SH-SY5Y (cell line): ENCODE measurements at regions not wholly inside any gene's neighbourhood (a gene's known extent, or its start where the extent isn't known, plus 50 kb on each side); places are given as distances from the start of the nearest gene placed in this dataset.

Source experiments
- GATA2 ChIP-seq: IDR thresholded peaks from 2 replicates; pipeline ENCODE4 v1.6.1; 2011; ENCODE audit warnings: mild to moderate bottlenecking, low read depth, low read length
- GATA3 ChIP-seq: IDR thresholded peaks from 2 replicates; pipeline ENCODE4 v1.6.1; 2011; ENCODE audit warnings: low read depth, mild to moderate bottlenecking, low read length, moderate library complexity

DNA sequence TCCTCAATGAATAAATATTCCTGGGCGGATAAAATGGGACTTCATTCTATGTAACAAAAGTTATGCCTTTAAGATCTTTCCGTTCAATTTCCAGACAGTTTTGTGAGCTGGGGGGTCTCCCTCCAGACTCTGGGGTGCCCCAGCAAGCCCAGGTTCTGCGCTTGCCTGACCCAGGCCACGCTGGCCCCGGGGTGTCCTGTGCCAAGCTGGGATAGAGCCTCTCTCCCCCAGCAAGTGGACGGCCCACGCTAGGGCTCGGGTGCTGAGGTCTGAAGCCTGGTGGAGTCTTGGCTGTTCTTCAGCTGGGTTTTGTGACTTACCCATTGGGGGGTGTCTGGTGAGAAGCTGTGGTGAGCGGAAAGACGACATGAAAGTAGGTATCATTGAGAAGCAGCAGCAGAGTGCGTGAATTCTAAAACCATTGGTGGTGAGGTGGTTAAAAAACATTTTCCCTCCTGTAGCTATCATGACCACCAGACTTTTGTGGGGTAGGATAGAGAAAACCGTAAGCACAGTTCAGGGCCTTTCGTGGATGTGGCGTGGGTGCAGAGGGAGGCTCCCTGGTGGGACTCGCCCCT is 346.8 kb downstream of the ANAPC1 start:
- no peak for TF ChIP-seq GATA3
- no peak for TF ChIP-seq GATA2

DNA sequence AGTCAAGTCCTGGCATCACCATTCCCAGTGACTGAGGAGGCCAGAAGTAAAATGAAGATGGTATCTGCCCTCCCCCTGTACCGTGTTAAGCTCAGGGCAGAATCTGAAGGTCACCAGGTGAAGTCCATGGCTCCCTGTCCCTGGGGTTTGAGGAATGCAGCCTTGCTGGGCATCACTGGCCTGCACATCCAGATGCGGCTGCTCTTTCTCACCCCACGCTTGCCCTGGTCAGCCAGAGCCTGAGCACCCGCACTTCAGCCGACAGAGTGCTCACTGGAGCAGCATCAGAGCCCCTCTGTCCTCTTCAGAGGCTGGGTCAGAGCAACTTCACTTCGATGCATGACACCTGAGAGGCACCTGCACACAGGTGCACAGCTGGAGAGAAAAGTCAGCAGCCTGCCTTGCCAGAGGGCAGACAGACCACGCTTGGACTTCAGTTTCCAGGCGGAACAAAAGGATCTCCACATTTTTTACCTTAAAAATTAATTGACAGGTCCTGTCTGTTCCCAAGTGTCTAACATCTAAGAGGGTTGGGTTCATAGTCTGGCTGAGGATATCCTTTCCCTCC is 267.3 kb downstream of the ANAPC1 start:
- no peak for TF ChIP-seq GATA2
- no peak for TF ChIP-seq GATA3

DNA sequence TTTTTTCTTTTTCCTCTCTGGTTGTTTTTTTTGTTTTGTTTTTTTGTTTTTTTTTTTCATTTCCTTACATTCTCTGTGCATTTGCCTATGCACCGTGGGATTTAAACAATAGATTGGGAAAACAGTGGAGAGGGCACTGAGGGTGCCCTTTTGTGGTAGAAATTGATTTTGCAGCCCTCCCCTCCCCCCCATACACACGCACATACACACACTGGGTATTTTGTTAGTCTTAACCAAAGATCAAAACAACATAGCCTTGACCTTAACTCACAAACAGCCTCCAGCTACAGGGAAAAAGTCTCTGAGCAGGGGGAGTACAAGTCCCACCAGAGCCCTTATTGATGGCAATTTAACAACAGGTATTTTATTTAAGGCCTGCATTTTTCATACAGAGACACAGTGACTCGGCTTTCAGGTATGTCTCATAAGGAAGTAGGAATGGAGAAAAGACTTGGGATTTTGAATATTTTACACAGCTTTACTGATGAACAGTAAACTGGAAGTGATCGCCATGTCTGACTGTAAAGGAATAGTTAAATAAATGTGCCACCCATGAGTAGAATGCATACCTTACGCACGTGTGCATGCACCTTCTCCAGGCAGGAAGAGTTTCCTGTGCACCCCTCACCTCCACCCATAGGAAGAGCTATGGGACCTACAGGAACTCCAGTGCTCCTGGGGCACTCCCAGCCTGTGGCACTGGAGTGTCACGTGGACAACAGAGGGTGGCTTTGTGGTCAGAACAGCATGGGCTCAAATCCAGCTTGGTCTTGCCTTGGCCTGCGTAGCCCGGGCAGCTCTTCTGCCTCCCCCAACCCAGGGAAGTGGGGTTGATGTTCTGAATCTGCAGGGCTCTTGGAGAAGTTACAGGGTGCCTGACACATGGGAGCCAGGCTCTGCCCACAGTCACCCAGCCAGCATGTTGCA is 266.4 kb downstream of the ANAPC1 start:
- no peak for TF ChIP-seq GATA2
- TF ChIP-seq GATA3, result no peak

DNA sequence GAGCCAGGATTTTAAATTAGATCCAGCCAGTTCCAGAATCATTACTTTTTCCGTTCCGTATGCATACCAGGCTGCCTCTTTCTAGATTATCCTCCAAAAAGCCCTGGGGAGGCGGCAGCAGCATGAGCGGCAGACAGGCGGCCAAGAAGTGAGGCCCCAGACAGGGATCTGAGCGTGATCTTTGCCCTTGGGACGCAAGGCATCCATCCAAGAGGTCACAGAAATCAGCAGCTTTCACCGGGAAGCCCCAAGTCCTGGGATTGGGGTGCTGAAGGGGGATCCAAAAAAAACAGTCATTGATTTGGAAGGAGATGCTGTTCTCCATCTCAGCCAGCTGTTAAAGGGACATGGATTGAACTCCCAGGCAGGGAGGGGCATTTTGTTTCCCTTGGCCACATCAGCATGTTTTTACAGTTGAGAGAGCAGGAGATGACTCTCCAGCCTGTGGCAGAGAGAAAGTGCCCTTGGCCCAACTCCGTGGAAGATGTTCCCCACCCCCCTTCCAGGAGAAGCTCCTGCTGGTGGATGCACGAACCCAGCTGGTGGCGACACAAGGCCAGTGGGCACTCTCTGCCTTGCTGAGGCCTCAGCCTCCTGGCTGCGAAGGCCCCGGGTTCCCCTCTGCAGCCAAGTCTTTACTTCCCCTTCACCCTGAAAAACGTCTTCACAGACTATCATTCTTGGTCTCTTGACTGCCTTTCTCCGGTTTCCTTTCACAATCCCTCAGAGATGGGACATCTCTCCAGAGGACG is 265.6 kb downstream of the ANAPC1 start:
- no peak for TF ChIP-seq GATA3
- TF ChIP-seq GATA2, result no peak

DNA sequence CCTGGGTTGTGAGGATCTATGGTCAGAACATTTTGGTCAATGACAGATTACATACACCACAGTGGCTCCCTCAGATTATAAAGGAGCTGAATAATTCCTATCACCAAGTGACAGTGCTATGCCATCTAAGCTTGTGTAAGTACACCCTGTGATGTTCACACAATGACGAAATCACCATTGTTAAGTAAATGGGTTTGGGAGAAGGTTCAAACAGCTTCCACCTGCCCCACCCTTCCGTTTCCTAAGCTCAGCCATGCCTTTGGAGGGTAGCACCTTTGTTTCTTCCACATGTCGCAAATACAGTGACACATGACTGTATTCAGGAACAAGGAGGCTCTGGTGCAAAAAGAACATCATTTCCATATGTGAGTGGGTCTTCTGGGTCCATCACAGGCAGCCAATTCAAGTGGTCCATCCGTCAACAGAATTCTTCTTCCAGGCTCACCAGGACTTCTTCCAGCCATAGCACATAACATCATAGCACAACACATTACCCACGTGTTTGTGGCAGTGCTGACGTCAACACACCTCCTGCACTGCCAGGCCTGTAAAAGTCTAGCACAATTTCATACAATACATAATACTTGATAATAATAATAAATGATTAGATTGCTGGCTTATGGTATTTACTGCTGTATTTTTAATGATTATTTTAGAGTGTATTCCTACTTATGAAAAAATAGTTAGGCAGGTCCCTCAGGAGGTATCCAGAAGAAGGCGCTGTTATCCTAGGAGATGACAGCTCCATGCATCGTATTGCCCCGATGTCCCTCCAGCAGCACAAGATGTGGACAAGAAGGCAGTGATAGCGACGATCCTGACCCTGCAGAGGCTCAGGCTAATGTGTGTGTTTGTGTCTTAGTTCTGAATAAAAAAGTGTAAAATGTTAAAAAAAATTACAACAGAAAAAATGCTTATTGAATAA is 264.8 kb downstream of the ANAPC1 start:
- TF ChIP-seq GATA3 (no peak), GATA2 (no peak)

DNA sequence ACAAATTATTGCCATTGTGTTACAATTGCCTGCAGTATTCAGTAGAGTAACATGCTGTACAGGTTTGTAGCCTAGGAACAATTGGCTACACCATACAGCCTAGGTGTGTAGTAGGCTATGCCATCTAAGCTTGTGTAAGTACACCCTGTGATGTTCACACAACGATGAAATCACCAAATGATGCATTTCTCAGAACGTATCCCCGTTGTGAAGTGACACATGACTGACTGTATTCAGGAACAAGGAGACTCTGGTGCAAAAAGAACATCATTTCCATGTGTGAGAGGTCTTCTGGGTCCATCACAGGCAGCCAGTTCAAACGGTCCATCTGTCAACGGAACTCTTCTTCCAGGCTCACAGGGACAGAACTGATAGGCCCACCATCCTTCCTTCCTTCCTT is 263.7 kb downstream of the ANAPC1 start:
- TF ChIP-seq GATA2 (no peak), GATA3 (no peak)

DNA sequence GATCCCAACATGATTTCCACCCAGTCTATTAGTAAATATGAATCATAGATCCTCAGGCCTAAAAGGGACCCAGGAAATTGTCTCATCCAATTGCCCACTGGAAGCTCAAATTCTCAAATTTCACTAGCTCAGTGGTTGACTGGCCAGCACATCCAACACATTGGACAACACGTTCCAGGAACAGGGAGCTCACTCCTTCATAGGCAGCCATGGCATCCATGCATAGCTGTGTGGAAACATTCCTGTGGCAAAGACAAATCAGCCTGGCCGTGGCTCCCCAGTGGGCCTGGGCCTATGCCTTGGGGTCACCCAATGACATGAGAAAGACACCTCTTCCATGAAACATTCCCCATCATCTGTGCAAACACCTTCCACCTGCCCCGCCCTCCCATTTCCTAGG is 261.1 kb downstream of the ANAPC1 start:
- TF ChIP-seq GATA2 (no peak), GATA3 (no peak)

DNA sequence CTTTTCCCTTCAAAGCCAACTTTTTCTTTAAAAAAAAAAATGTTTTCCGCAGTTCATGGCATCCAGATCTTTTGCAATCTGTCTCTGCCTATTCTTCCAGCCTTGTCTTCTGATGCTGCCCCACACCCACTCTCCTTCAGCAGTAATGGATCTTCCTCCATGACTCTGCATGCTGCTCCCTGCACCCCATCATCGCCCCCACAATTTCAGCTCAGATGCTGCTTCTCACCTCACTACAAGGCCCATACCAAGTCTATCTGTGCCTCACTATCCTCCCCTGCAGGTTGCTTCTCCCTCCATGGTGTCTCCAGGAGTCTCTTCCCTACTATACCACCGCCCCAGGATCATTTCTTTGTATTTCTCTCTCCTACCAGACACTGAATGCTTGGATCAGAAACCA is 260.6 kb downstream of the ANAPC1 start:
- TF ChIP-seq GATA3 (no peak), GATA2 (no peak)

DNA sequence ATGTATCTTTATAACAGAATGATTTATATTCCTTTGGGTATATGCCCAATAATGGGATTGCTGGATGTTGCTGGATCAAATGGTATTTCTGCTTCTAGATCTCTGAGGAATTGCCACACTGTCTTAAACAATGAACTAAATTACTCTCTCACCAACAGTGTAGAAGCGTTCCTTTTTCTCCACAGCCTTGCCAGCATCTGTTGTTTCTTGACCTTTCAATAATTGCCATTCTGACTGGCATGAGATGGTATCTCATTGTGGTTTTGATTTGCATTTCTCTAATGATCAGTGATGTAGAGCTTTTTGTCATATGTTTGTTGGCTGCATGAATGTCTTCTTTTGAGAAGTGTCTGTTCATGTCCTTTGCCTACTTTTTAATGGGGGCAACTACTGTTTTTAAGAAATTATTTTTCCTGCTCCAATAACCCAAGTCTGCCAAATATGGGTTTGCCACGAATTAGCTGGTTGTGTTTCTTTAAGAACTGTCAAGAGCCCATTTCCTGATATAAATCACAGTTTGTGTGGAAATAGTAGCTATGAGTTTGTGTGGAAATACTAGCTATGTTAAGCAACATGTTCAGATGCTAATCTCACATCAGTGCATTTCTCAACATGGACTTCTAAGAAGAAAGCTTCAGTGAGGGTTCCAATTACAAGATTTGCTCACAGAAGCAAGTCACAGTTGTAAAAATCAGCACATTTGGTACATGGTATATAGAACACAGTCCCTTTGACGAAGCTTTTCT is 259.4 kb downstream of the ANAPC1 start:
- TF ChIP-seq GATA3 (no peak), GATA2 (no peak)

DNA sequence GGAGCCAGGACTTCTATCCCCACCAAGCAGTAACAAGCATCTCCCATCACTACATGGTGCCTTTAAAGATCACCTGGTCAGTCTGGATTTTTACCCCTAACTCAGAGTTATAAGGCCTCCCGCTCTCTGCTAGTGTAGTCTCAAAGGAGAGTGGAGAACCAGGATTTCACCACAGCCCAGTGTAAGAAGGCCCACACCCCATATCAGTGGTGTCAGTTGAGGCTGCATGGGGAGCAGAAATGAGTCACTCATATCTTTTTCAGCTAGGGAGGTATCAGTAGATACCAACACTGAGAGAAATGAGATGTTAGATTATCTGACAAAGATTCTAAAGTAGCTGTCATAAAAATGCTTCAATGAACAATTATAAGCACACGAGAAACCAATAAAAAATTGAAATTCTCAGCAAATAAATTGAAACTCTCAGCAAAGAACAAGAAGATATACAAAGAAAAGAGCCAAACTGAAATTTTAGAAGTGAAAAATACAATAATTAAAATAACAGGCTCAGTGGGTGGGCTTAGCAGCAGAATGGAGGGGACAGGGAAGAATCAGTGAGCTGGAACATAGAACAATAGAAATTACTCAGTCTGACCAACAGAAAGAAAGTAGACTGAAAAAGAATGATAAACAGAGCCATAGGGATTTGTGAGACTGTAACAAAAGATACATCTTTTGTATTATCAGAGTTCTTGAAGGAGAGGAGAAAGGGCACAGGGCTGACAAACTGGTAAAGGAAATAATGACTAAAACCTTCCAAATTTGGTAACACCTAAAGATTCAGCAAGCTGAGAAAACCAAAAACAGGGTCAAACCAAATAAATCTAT is 257.7 kb downstream of the ANAPC1 start:
- TF ChIP-seq GATA3 (no peak), GATA2 (no peak)

DNA sequence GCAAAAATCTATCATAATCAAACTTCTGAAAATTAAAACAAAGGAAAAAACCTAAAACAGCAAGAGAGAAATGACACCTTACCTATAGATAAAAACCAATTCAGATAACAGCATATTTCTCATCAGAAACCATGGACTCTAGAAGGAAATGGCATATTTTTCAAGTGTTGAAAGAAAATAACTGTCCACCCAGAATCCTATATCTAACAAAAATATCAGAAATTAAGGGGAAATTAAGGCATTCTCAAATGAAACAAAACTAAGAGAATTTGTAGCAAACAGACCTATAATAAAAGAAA is 257.2 kb downstream of the ANAPC1 start:
- TF ChIP-seq GATA3 (no peak), GATA2 (no peak)

DNA sequence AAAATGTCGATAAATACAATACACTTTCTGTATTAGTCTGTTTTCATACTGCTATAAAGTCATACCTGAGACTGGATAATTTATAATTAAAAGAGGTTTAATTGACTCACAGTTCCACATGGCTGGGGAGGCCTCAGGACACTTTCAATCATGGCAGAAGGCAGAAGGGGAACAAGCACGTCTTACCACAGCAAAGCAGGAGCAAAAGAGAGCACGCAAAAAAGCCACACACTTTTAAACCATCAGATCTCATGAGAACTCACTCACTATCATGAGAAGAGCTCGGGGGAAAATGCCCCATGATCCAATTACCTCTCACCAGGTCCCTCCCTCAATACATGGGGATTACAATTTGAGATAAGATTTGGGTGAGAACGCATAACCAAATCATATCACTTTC is 256.7 kb downstream of the ANAPC1 start:
- no peak for TF ChIP-seq GATA3
- TF ChIP-seq GATA2, result no peak
